BLaER1 (cell line): ENCODE measurements at regions not wholly inside any gene's neighbourhood (a gene's known extent, or its start where the extent isn't known, plus 50 kb on each side); places are given as distances from the start of the nearest gene placed in this dataset.
A peak's percentile ranks its signal among the peaks of the same experiment; 100 is the strongest.

Source experiments
- H3K27ac ChIP-seq: shearing (Covaris generic); formaldehyde crosslinking; 2 replicates; pipeline ENCODE4 v1.8.1; 2022
- H3K27me3 ChIP-seq: shearing (Covaris generic); formaldehyde crosslinking; 2 replicates; pipeline ENCODE4 v1.8.1; 2022
- H3K36me3 ChIP-seq: shearing (Covaris generic); formaldehyde crosslinking; 2 replicates; pipeline ENCODE4 v1.8.1; 2022
- H3K4me1 ChIP-seq: shearing (Covaris generic); formaldehyde crosslinking; 2 replicates; pipeline ENCODE4 v1.8.1; 2022
- H3K4me2 ChIP-seq: shearing (Covaris generic); formaldehyde crosslinking; 2 replicates; pipeline ENCODE4 v1.8.1; 2022
- H3K4me3 ChIP-seq: shearing (Covaris generic); formaldehyde crosslinking; 2 replicates; pipeline ENCODE4 v1.8.1; 2022
- H3K9ac ChIP-seq: shearing (Covaris generic); formaldehyde crosslinking; 2 replicates; pipeline ENCODE4 v1.8.1; 2022
- H3K9me3 ChIP-seq: shearing (Covaris generic); formaldehyde crosslinking; 2 replicates; pipeline ENCODE4 v1.8.1; 2022
- H4K20me1 ChIP-seq: shearing (Covaris generic); formaldehyde crosslinking; 2 replicates; pipeline ENCODE4 v1.8.1; 2022
- Cebpa-rat ChIP-seq: shearing (Covaris generic); IDR thresholded peaks from 2 replicates; pipeline ENCODE4 v1.8.1; 2022

- no peaks in the 10 kb centered on the region for H3K9me3 ChIP-seq
- TF ChIP-seq Cebpa-rat, result no peak
- H3K9ac ChIP-seq, result no peak overlapping the region
- no peaks in the 10 kb centered on the region for H3K4me1 ChIP-seq
- no peaks in the 10 kb centered on the region for H3K27me3 ChIP-seq
- no peaks in the 10 kb centered on the region for H3K36me3 ChIP-seq
- H4K20me1 ChIP-seq, result no peaks in the 10 kb centered on the region
- H3K4me3 ChIP-seq, result no peak overlapping the region
- no peak overlapping the region for H3K27ac ChIP-seq
- no peak overlapping the region for H3K4me2 ChIP-seq
Observed at GRCh38 chr18:10197097-10197496, 257.3 kb upstream of the APCDD1 start.

GRCh38 chr18:10201226-10201625, 253.2 kb upstream of the APCDD1 start:
- H3K9ac ChIP-seq, result no peak overlapping the region
- H3K27ac ChIP-seq, result no peak overlapping the region
- no peaks in the 10 kb centered on the region for H3K4me1 ChIP-seq
- H4K20me1 ChIP-seq, result no peaks in the 10 kb centered on the region
- H3K9me3 ChIP-seq, result no peaks in the 10 kb centered on the region
- no peaks in the 10 kb centered on the region for H3K36me3 ChIP-seq
- no peak for TF ChIP-seq Cebpa-rat
- no peak overlapping the region for H3K4me3 ChIP-seq
- no peak overlapping the region for H3K4me2 ChIP-seq
- H3K27me3 ChIP-seq, result no peaks in the 10 kb centered on the region

GRCh38 chr18:10201659-10202058, 252.8 kb upstream of the APCDD1 start:
- TF ChIP-seq Cebpa-rat, result no peak
- Histone ChIP-seq H3K4me1 (no peaks in the 10 kb centered on the region), H3K9ac (no peak overlapping the region), H3K36me3 (no peaks in the 10 kb centered on the region), H3K27ac (no peak overlapping the region), H3K27me3 (no peaks in the 10 kb centered on the region), H3K4me3 (no peak overlapping the region), H3K9me3 (no peaks in the 10 kb centered on the region), H4K20me1 (no peaks in the 10 kb centered on the region), H3K4me2 (no peak overlapping the region)

GRCh38 chr18:10202845-10203321, 251.6 kb upstream of the APCDD1 start:
- no peaks in the 10 kb centered on the region for H3K4me1 ChIP-seq
- no peak for TF ChIP-seq Cebpa-rat
- H3K9me3 ChIP-seq, result no peaks in the 10 kb centered on the region
- no peaks in the 10 kb centered on the region for H3K27me3 ChIP-seq
- no peak overlapping the region for H3K4me2 ChIP-seq
- no peak overlapping the region for H3K9ac ChIP-seq
- no peak overlapping the region for H3K27ac ChIP-seq
- H3K36me3 ChIP-seq, result no peaks in the 10 kb centered on the region
- H4K20me1 ChIP-seq, result no peaks in the 10 kb centered on the region
- no peak overlapping the region for H3K4me3 ChIP-seq

GRCh38 chr18:10205151-10205550, 249.3 kb upstream of the APCDD1 start:
- no peak overlapping the region for H3K9ac ChIP-seq
- no peaks in the 10 kb centered on the region for H4K20me1 ChIP-seq
- no peaks in the 10 kb centered on the region for H3K27me3 ChIP-seq

GRCh38 chr18:10207682-10208345, 246.6 kb upstream of the APCDD1 start:
- Histone ChIP-seq H3K36me3 (no peaks in the 10 kb centered on the region), H4K20me1 (no peaks in the 10 kb centered on the region), H3K4me2 (no peak overlapping the region), H3K9me3 (no peaks in the 10 kb centered on the region), H3K27me3 (no peaks in the 10 kb centered on the region), H3K27ac (no peak overlapping the region), H3K9ac (no peak overlapping the region), H3K4me1 (no peaks in the 10 kb centered on the region; the same call in 1 of the 2 replicates), H3K4me3 (no peak overlapping the region)
- TF ChIP-seq Cebpa-rat, result no peak

More at GRCh38 chr18:10205151-10205550, 249.3 kb upstream of the APCDD1 start:
- Histone ChIP-seq H3K4me1 (no peaks in the 10 kb centered on the region), H3K27ac (no peak overlapping the region), H3K9me3 (no peaks in the 10 kb centered on the region), H3K4me2 (no peak overlapping the region), H3K4me3 (no peak overlapping the region), H3K36me3 (no peaks in the 10 kb centered on the region)
- no peak for TF ChIP-seq Cebpa-rat

- no peak for TF ChIP-seq Cebpa-rat
- H3K9ac ChIP-seq, result no peak overlapping the region
- H3K27ac ChIP-seq, result no peak overlapping the region
- H4K20me1 ChIP-seq, result no peaks in the 10 kb centered on the region
- H3K36me3 ChIP-seq, result no peaks in the 10 kb centered on the region
- H3K4me3 ChIP-seq, result no peak overlapping the region
- no peak overlapping the region for H3K4me2 ChIP-seq
- H3K9me3 ChIP-seq, result no peaks in the 10 kb centered on the region
- peaks cover 12% of the 10 kb centered on the region for H3K4me1 ChIP-seq
- H3K27me3 ChIP-seq, result no peaks in the 10 kb centered on the region
Observed at GRCh38 chr18:10209302-10209701, 245.1 kb upstream of the APCDD1 start.

GRCh38 chr18:10210057-10210633, 244.3 kb upstream of the APCDD1 start:
- Histone ChIP-seq H3K4me1 (peaks cover 15% of the 10 kb centered on the region), H3K27me3 (no peaks in the 10 kb centered on the region), H3K9ac (no peak overlapping the region), H3K27ac (no peak overlapping the region), H3K4me3 (no peak overlapping the region), H4K20me1 (no peaks in the 10 kb centered on the region), H3K36me3 (no peaks in the 10 kb centered on the region), H3K9me3 (no peaks in the 10 kb centered on the region), H3K4me2 (no peak overlapping the region)
- no peak for TF ChIP-seq Cebpa-rat

- peak overlapping the region; percentile 14 for H3K4me2 ChIP-seq
- H4K20me1 ChIP-seq, result no peaks in the 10 kb centered on the region
- H3K9me3 ChIP-seq, result peaks cover 19% of the 10 kb centered on the region
- H3K36me3 ChIP-seq, result no peaks in the 10 kb centered on the region
- TF ChIP-seq Cebpa-rat, result peak; percentile 76; the same call in 1 of the 2 replicates
- peaks cover 20% of the 10 kb centered on the region for H3K4me1 ChIP-seq
- no peak overlapping the region for H3K9ac ChIP-seq
- peak overlapping the region; percentile 1; the same call in 1 of the 2 replicates for H3K27ac ChIP-seq
- H3K27me3 ChIP-seq, result no peaks in the 10 kb centered on the region
- H3K4me3 ChIP-seq, result no peak overlapping the region
Observed at GRCh38 chr18:10213526-10213925, 240.9 kb upstream of the APCDD1 start.

GRCh38 chr18:10215446-10215845, 239.0 kb upstream of the APCDD1 start:
- TF ChIP-seq Cebpa-rat, result no peak
- no peak overlapping the region for H3K27ac ChIP-seq
- H3K36me3 ChIP-seq, result no peaks in the 10 kb centered on the region
- H3K4me1 ChIP-seq, result peaks cover 20% of the 10 kb centered on the region
- no peak overlapping the region for H3K9ac ChIP-seq
- no peaks in the 10 kb centered on the region for H3K27me3 ChIP-seq
- peak overlapping the region; percentile 20; the same call in 1 of the 2 replicates for H3K4me2 ChIP-seq
- peaks cover 36% of the 10 kb centered on the region for H3K9me3 ChIP-seq
- no peak overlapping the region for H3K4me3 ChIP-seq
- no peaks in the 10 kb centered on the region for H4K20me1 ChIP-seq
